ENCODE measurements at regions not wholly inside any gene's neighbourhood (a gene's known extent, or its start where the extent isn't known, plus 50 kb on each side); places are given as distances from the start of the nearest gene placed in this dataset.

- TF ChIP-seq CTCF (IDR thresholded peaks at IDR 0.05), result no peak
- TF ChIP-seq POLR2A (IDR thresholded peaks at IDR 0.05), result no peak
- TF ChIP-seq POLR2AphosphoS5 (IDR thresholded peaks at IDR 0.05), result no peak
These were observed 137.3 kb upstream of the KIF2A start for GRCh38 chr5:62168506-62169281.

All from sigmoid colon (tissue), 4 donors.